SK-N-SH (cell line): ENCODE measurements at regions not wholly inside any gene's neighbourhood (a gene's known extent, or its start where the extent isn't known, plus 50 kb on each side); places are given as distances from the start of the nearest gene placed in this dataset.

ENCODE experiments used
- CTCF ChIA-PET: fragments of 300-600, 350-600 bp; formaldehyde crosslinking; extraction: SDS; loops from one replicate; lab custom pipeline; 2021; lab: Yijun Ruan, JAX
- POLR2A ChIA-PET: fragments of 350-600 bp; sonication (Branson Sonifier 250); formaldehyde crosslinking; extraction: SDS; loops from one replicate; lab custom pipeline; 2020; ENCODE audit warnings: antibody characterized with exemption, inconsistent platforms; lab: Yijun Ruan, JAX
- DNase-seq: peaks from one replicate; pipeline ENCODE4 v3.0.0; 2012
- H2AFZ ChIP-seq: fragments of 200-600 bp; sonication (generic); 2 replicates; pipeline ENCODE4 v1.8.1; 2016; ENCODE audit warnings: antibody characterized with exemption, mild to moderate bottlenecking, low read depth
- H3F3A ChIP-seq: fragments of 200-600 bp; sonication (generic); replicated peaks from 2 replicates; pipeline ENCODE3; 2016; ENCODE audit warnings: antibody characterized with exemption, mild to moderate bottlenecking; ENCODE audit not compliant: insufficient read depth
- H3K27ac ChIP-seq, 2 experiments: fragments of 200-500 bp in 1 of 2; fragments of 200-600 bp in 1 of 2; sonication (Bioruptor generic) in 1 of 2; sonication (generic), shearing (Covaris generic) in 1 of 2; 2 replicates each; pipeline versions ENCODE4 v1.5.1 to v1.6.1; 2014 to 2016; ENCODE audit warnings: low read depth in 2 of 2, inconsistent platforms in 1 of 2, low read length in 1 of 2, mild to moderate bottlenecking in 1 of 2, mixed read lengths in 1 of 2
- H3K27me3 ChIP-seq: fragments of 200-600 bp; sonication (generic), shearing (Covaris generic); 2 replicates; pipeline ENCODE4 v1.6.1; 2016; ENCODE audit warnings: mixed run types; ENCODE audit not compliant: insufficient read depth
- H3K36me3 ChIP-seq, 2 experiments: fragments of 200-500 bp in 1 of 2; fragments of 200-600 bp in 1 of 2; sonication (Bioruptor generic) in 1 of 2; sonication (generic) in 1 of 2; replicated peaks in 1 of 2; 2 replicates each; pipeline versions ENCODE3 to v1.5.1; 2014 to 2016; ENCODE audit warnings: low read length in 1 of 2, mild to moderate bottlenecking in 1 of 2; ENCODE audit not compliant: insufficient read depth in 2 of 2, control insufficient read depth in 1 of 2
- H3K4me1 ChIP-seq, 2 experiments: fragments of 200-500 bp in 1 of 2; fragments of 200-600 bp in 1 of 2; sonication (Bioruptor generic) in 1 of 2; sonication (generic), shearing (Covaris generic) in 1 of 2; 2 replicates each; pipeline versions ENCODE4 v1.5.1 to v1.6.1; 2014 to 2016; ENCODE audit warnings: low read depth in 1 of 2, low read length in 1 of 2, mixed run types in 1 of 2; ENCODE audit not compliant: insufficient read depth in 2 of 2, control insufficient read depth in 1 of 2
- H3K4me2 ChIP-seq: fragments of 200-600 bp; sonication (generic), shearing (Covaris generic); 2 replicates; pipeline ENCODE4 v1.6.1; 2017; ENCODE audit warnings: mixed run types
- H3K4me3 ChIP-seq, 2 experiments: fragments of 200-500 bp in 1 of 2; fragments of 200-600 bp in 1 of 2; sonication (Bioruptor generic) in 1 of 2; sonication (generic), shearing (Covaris generic) in 1 of 2; 2 replicates each; pipeline versions ENCODE4 v1.5.1 to v1.8.1; 2014 to 2016; ENCODE audit warnings: low read depth in 2 of 2, inconsistent platforms in 1 of 2, low read length in 1 of 2, mild to moderate bottlenecking in 1 of 2, mixed read lengths in 1 of 2, moderate library complexity in 1 of 2
- H3K79me2 ChIP-seq: fragments of 200-600 bp; sonication (generic); 2 replicates; pipeline ENCODE4 v1.8.1; 2017; ENCODE audit warnings: mild to moderate bottlenecking; ENCODE audit not compliant: insufficient read depth
- H3K9ac ChIP-seq: fragments of 200-600 bp; sonication (generic); 2 replicates; pipeline ENCODE4 v1.6.1; 2017; ENCODE audit warnings: mixed run types
- H3K9me2 ChIP-seq: fragments of 200-600 bp; sonication (generic); 2 replicates; pipeline ENCODE4 v1.6.1; 2017; ENCODE audit warnings: mixed run types
- H3K9me3 ChIP-seq: fragments of 200-600 bp; sonication (generic); 2 replicates; pipeline ENCODE4 v1.6.1; 2017; ENCODE audit warnings: mixed run types, mild to moderate bottlenecking, moderate library complexity
- H4K20me1 ChIP-seq: fragments of 200-600 bp; sonication (generic); 2 replicates; pipeline ENCODE4 v1.6.1; 2017; ENCODE audit warnings: mild to moderate bottlenecking, mixed run types; ENCODE audit not compliant: insufficient read depth
- CHD2 ChIP-seq: fragments of 150-350 bp; IDR thresholded peaks from 2 replicates; pipeline ENCODE4 v1.6.1; 2018; ENCODE audit warnings: low read length; ENCODE audit not compliant: partially characterized antibody
- ELF1 ChIP-seq: IDR thresholded peaks from 2 replicates; pipeline ENCODE4 v1.4.0; 2012
- EP300 ChIP-seq, 2 experiments: IDR thresholded peaks; 2 replicates each; pipeline versions ENCODE4 v1.4.0 to v1.6.1; 2012; ENCODE audit warnings: borderline replicate concordance in 1 of 2, low read depth in 1 of 2, low read length in 1 of 2
- FOSL2 ChIP-seq: IDR thresholded peaks from 2 replicates; pipeline ENCODE4 v1.4.0; 2012; ENCODE audit warnings: low read depth, mild to moderate bottlenecking, moderate library complexity, borderline replicate concordance
- FOXJ3 ChIP-seq: sonication (generic); formaldehyde crosslinking; IDR thresholded peaks from 2 replicates; pipeline ENCODE4 v1.5.1; 2020; ENCODE audit warnings: mild to moderate bottlenecking, missing genetic modification reagents
- FOXM1 ChIP-seq: IDR thresholded peaks from 2 replicates; pipeline ENCODE4 v1.4.0; 2012; ENCODE audit warnings: low read depth, mild to moderate bottlenecking
- GABPA ChIP-seq: IDR thresholded peaks from 2 replicates; pipeline ENCODE4 v1.4.0; 2012; ENCODE audit warnings: low read depth, mild to moderate bottlenecking
- GATA2 ChIP-seq: sonication (generic); formaldehyde crosslinking; IDR thresholded peaks from 2 replicates; pipeline ENCODE4 v1.5.0; 2020; ENCODE audit warnings: mild to moderate bottlenecking, missing genetic modification reagents
- JUND ChIP-seq: IDR thresholded peaks from 2 replicates; pipeline ENCODE4 v1.4.0; 2012
- MEF2A ChIP-seq: IDR thresholded peaks from 2 replicates; pipeline ENCODE4 v1.4.0; 2012; ENCODE audit warnings: low read depth, borderline replicate concordance
- MXI1 ChIP-seq: IDR thresholded peaks from 2 replicates; pipeline ENCODE4 v1.6.1; 2012; ENCODE audit warnings: mild to moderate bottlenecking, low read depth, low read length, improper control_type of control experiment
- NRF1 ChIP-seq: IDR thresholded peaks from 2 replicates; pipeline ENCODE4 v1.6.1; 2012; ENCODE audit warnings: low read depth, mild to moderate bottlenecking, low read length
- RAD21 ChIP-seq: IDR thresholded peaks from 2 replicates; pipeline ENCODE4 v1.6.1; 2012; ENCODE audit warnings: mild to moderate bottlenecking, low read length
- RCOR1 ChIP-seq: fragments of 150-350 bp; IDR thresholded peaks from 2 replicates; pipeline ENCODE4 v1.6.1; 2017; ENCODE audit warnings: antibody characterized with exemption, low read length
- RXRA ChIP-seq: IDR thresholded peaks from 2 replicates; pipeline ENCODE4 v1.4.0; 2012; ENCODE audit warnings: low read depth, mild to moderate bottlenecking, borderline replicate concordance
- SIN3A ChIP-seq: IDR thresholded peaks from 2 replicates; pipeline ENCODE4 v1.6.1; 2012; ENCODE audit warnings: low read depth, mild to moderate bottlenecking, low read length, moderate library complexity, borderline replicate concordance
- SMC3 ChIP-seq: IDR thresholded peaks from 2 replicates; pipeline ENCODE4 v1.6.1; 2012; ENCODE audit warnings: low read depth, low read length, improper control_type of control experiment
- TAF1 ChIP-seq: IDR thresholded peaks from 2 replicates; pipeline ENCODE4 v1.6.1; 2012; ENCODE audit warnings: low read depth, mild to moderate bottlenecking, low read length, moderate library complexity, borderline replicate concordance
- TCF12 ChIP-seq: IDR thresholded peaks from 2 replicates; pipeline ENCODE4 v1.4.0; 2012
- TEAD4 ChIP-seq: IDR thresholded peaks from 2 replicates; pipeline ENCODE4 v1.4.0; 2012; ENCODE audit warnings: mild to moderate bottlenecking, borderline replicate concordance; ENCODE audit not compliant: insufficient read depth
- YY1 ChIP-seq: IDR thresholded peaks from 2 replicates; pipeline ENCODE4 v1.4.0; 2012; ENCODE audit warnings: low read depth, mild to moderate bottlenecking
- WGBS: methylation state at CpG from one replicate; pipeline ENCODE4 v1.1.6; 2017; ENCODE audit warnings: low lambda C conversion rate; 5-methylcytosine and 5-hydroxymethylcytosine counted together
- TF ChIP-seq, protein P1 (sequence below): IDR thresholded peaks from 2 replicates; pipeline ENCODE4 v1.4.0; 2012; ENCODE audit warnings: low read depth, borderline replicate concordance
- TF ChIP-seq, protein P2 (sequence below): IDR thresholded peaks from 2 replicates; pipeline ENCODE4 v1.4.0; 2012; ENCODE audit warnings: low read depth, borderline replicate concordance

DNA sequence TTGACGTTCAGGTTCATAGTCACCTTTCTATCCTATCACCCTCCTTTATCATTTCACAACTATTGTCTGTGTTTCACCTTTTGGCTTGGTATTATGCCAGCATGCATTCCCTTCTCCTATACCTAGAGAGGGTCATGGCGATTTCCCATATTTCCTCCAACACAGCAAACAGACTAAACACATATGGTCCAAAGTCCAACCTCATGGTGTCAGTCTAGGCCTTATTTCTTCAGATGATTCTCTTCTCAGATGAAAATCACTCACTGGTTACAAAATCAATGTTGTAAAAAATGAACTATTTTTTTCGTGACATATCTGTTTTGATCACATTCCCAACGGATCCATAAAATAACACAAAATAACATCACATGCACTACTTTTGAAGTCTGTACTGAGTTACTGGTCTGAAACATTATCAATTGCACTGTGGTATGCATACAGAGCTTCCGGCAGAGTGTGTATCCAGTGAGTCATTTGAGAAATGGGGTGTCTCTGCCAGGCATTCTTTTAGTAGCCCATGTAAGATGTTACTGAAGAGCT is 204.8 kb upstream of the GALNT5 start (continued):
- TF ChIP-seq, protein P1, sequence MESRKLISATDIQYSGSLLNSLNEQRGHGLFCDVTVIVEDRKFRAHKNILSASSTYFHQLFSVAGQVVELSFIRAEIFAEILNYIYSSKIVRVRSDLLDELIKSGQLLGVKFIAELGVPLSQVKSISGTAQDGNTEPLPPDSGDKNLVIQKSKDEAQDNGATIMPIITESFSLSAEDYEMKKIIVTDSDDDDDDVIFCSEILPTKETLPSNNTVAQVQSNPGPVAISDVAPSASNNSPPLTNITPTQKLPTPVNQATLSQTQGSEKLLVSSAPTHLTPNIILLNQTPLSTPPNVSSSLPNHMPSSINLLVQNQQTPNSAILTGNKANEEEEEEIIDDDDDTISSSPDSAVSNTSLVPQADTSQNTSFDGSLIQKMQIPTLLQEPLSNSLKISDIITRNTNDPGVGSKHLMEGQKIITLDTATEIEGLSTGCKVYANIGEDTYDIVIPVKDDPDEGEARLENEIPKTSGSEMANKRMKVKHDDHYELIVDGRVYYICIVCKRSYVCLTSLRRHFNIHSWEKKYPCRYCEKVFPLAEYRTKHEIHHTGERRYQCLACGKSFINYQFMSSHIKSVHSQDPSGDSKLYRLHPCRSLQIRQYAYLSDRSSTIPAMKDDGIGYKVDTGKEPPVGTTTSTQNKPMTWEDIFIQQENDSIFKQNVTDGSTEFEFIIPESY: 0 out of 2 replicates have a peak, but pooled peaks have one; percentile 26
- TF ChIP-seq RAD21 (no peak), FOSL2 (peak; percentile 88), YY1 (no peak), RXRA (0 out of 2 replicates have a peak, but pooled peaks have one; percentile 38), JUND (peak; percentile 81)

DNA sequence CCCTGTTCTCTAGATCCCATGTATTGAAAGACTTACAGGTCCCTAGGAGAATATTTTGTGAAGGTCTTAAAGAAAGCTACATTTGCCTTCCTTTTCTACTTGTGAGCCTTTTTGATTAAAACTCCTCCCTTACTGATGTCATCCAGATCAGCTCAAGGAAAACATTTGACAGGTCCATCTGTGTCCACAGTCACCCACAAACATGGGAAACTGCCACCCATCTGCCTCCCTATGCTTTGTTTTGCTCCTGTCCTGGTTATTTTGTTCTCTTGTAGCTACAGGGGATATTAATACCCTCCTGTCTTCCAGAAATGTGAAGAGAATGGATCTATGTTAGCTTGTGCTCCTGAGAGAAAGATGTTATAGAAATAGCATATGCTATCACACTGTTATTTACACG is 203.6 kb upstream of the GALNT5 start:
- Histone ChIP-seq H2AFZ (0 out of 2 replicates have a peak overlapping the region, but pooled peaks have one; percentile 19), H3K36me3 (no peaks in the 10 kb centered on the region), H3K9ac (no peak overlapping the region), H3K4me2 (no peak overlapping the region), H3K9me3 (no peaks in the 10 kb centered on the region), H3K27me3 (no peaks in the 10 kb centered on the region), H3F3A (peaks cover 21% of the 10 kb centered on the region), H3K79me2 (no peaks in the 10 kb centered on the region), H3K27ac (peak overlapping the region in 1 of 2 experiments; percentile 29; a peak in 1 of 4 replicates), H3K4me3 (no peak overlapping the region), H4K20me1 (no peaks in the 10 kb centered on the region), H3K9me2 (no peaks in the 10 kb centered on the region), H3K4me1 (peaks cover 0 to 27% of the 10 kb centered on the region in 2 experiments; a peak in 1 of 4 replicates)
- ChIA-PET POLR2A (no interaction called here), CTCF (interaction anchor here (1.1 to 1.3 kb wide), 2 partner anchors 8 to 1677 kb away, joined by 3 read pairs; no protein-coding TSS in a partner anchor)
- 77% methylated on average over 1 of the region's 1 CpG for WGBS
- TF ChIP-seq, protein P2, sequence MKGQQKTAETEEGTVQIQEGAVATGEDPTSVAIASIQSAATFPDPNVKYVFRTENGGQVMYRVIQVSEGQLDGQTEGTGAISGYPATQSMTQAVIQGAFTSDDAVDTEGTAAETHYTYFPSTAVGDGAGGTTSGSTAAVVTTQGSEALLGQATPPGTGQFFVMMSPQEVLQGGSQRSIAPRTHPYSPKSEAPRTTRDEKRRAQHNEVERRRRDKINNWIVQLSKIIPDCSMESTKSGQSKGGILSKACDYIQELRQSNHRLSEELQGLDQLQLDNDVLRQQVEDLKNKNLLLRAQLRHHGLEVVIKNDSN: no peak
- TF ChIP-seq TCF12: no peak
- no peak for TF ChIP-seq TEAD4
- DNase-seq: no peak

DNA sequence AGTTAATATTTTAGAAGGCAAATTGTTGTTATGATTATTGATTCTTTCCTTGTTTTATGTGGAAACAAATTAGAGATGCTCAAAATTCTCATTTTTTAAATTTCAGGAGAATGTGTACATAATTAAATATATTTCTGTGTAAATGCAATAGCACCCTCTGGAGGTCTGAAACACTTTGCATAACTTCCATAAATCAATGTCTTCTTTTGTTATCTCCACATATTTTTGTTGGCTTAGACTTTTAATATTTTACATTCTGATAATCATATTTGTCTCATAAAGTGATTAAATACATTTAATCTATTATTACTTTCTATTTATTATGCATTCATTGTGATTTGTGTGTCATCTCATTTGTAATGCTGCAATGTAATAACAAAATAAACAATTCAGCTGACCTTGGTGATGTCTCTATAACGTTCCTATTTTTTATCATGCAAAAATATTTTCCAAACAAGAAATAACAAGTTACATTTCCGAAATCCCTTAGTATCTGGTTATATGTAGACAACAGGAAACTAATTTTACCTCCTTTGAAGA is 201.8 kb upstream of the GALNT5 start:
- H3K79me2 ChIP-seq: no peaks in the 10 kb centered on the region
- peaks cover 21% of the 10 kb centered on the region for H3F3A ChIP-seq
- no peak for DNase-seq
- peak overlapping the region; percentile 78 for H3K4me2 ChIP-seq
- WGBS: 0% methylated on average over 2 of the region's 2 CpGs
- H3K27ac ChIP-seq: peak overlapping the region; percentile 34 to 73; a peak in 3 of 4 replicates
- H3K4me3 ChIP-seq: peak overlapping the region; percentile 14 to 28; a peak in 2 of 4 replicates
- peaks cover 0 to 26% of the 10 kb centered on the region in 2 experiments; a peak in 1 of 4 replicates for H3K4me1 ChIP-seq
- no peaks in the 10 kb centered on the region for H3K9me2 ChIP-seq
- H3K36me3 ChIP-seq: no peaks in the 10 kb centered on the region
- no peaks in the 10 kb centered on the region for H3K27me3 ChIP-seq
- no peaks in the 10 kb centered on the region for H4K20me1 ChIP-seq
- H3K9me3 ChIP-seq: no peaks in the 10 kb centered on the region
- POLR2A ChIA-PET: no interaction called here
- CTCF ChIA-PET: interaction anchor here (1.0 to 1.2 kb wide), 2 partner anchors 1679 to 1680 kb away, joined by 4 to 6 read pairs; no protein-coding TSS in a partner anchor
- H3K9ac ChIP-seq: 0 out of 2 replicates have a peak overlapping the region, but pooled peaks have one; percentile 17
- peak overlapping the region; percentile 42 for H2AFZ ChIP-seq
- no peak for TF ChIP-seq MEF2A
- TF ChIP-seq SIN3A: no peak
- TF ChIP-seq EP300 (IDR thresholded peaks at IDR 0.05; ENCODE audit: borderline replicate concordance in 1 of 2, low read depth in 1 of 2, low read length in 1 of 2): no peak
- TF ChIP-seq, protein P2: no peak
- TF ChIP-seq NRF1: no peak
- TF ChIP-seq RCOR1: no peak
- TF ChIP-seq FOXM1: no peak
- TF ChIP-seq FOSL2: no peak
- no peak for TF ChIP-seq TCF12
- no peak for TF ChIP-seq RXRA
- TF ChIP-seq GABPA: no peak
- no peak for TF ChIP-seq YY1
- TF ChIP-seq TAF1: no peak
- no peak; the same call in 1 of the 2 replicates for TF ChIP-seq ELF1
- TF ChIP-seq GATA2 (CRISPR knock-in tag): no peak
- no peak for TF ChIP-seq FOXJ3 (CRISPR knock-in tag)
- TF ChIP-seq MXI1: no peak
- TF ChIP-seq SMC3: 0 out of 2 replicates have a peak, but pooled peaks have one; percentile 12
- peak; percentile 59 for TF ChIP-seq RAD21
- no peak for TF ChIP-seq CHD2
